ENCODE measurements at regions not wholly inside any gene's neighbourhood (a gene's known extent, or its start where the extent isn't known, plus 50 kb on each side); places are given as distances from the start of the nearest gene placed in this dataset.

- no peak overlapping the region for H3K9ac ChIP-seq (ENCODE audit: insufficient read depth in 1 of 2, low read depth in 2 of 2, low read length in 2 of 2)
- no peaks in the 10 kb centered on the region for H3K4me1 ChIP-seq (replicated peaks in 1 of 2; ENCODE audit: control insufficient read depth in 2 of 2, insufficient read depth in 2 of 2, low read length in 2 of 2)
- H3K79me2 ChIP-seq (ENCODE audit: control insufficient read depth, insufficient read depth, low read length), result no peaks in the 10 kb centered on the region
- no peaks in the 10 kb centered on the region for H3K9me1 ChIP-seq (ENCODE audit: control insufficient read depth, insufficient read depth, low read length)
- WGBS (ENCODE audit: insufficient coverage, low coverage, missing lambda C conversion rate), result 0% methylated on average over 2 of the region's 2 CpGs
- H4K20me1 ChIP-seq (replicated peaks; ENCODE audit: control insufficient read depth, insufficient read depth, low read length), result no peaks in the 10 kb centered on the region
- no TSS peak for BruUV-seq (replicated peaks)
- FAIRE-seq (no peak), ATAC-seq (no peak), DNase-seq (ENCODE audit: extremely low read depth in 1 of 4, low spot score in 3 of 4) (no peak)
- no peak overlapping the region for H3K4me3 ChIP-seq
- no peak overlapping the region for H3K4me2 ChIP-seq (ENCODE audit: insufficient read depth, low read length)
- in situ Hi-C loops (cut with MboI), result no loop called here
- no peaks in the 10 kb centered on the region for H3K9me3 ChIP-seq (replicated peaks; ENCODE audit: control insufficient read depth, insufficient read depth, low read depth, low read length)
- intact Hi-C loops (cut with micrococcal nuclease), result no loop called here
- TF ChIP-seq PHF20 (IDR thresholded peaks at IDR 0.05; ENCODE audit: partially characterized antibody) (no peak), DIDO1 (tag; IDR thresholded peaks at IDR 0.05; ENCODE audit: low read depth) (no peak)
- no peak overlapping the region for H3K27ac ChIP-seq (ENCODE audit: extremely low read depth, low read depth, low read length)
- H3K36me3 ChIP-seq (ENCODE audit: control insufficient read depth, insufficient read depth, low read length), result no peaks in the 10 kb centered on the region
- H3K27me3 ChIP-seq (ENCODE audit: control insufficient read depth in 2 of 2, insufficient read depth in 2 of 2, low read length in 2 of 2), result no peaks in the 10 kb centered on the region
- ChIA-PET POLR2A (no interaction called here), CTCF (ENCODE audit: low intra/inter-chr PET ratio) (no interaction called here)
- no peak overlapping the region for H2AFZ ChIP-seq (ENCODE audit: low read depth, low read length)
Observed at GRCh38 chrX:25596921-25597320, 541.2 kb upstream of the MAGEB18 start.

GRCh38 chrX:25597551-25597950, 540.6 kb upstream of the MAGEB18 start:
- H3K9me3 ChIP-seq (replicated peaks; ENCODE audit: control insufficient read depth, insufficient read depth, low read depth, low read length), result no peaks in the 10 kb centered on the region
- H3K27me3 ChIP-seq (ENCODE audit: control insufficient read depth in 2 of 2, insufficient read depth in 2 of 2, low read length in 2 of 2), result no peaks in the 10 kb centered on the region
- H3K4me1 ChIP-seq (replicated peaks in 1 of 2; ENCODE audit: control insufficient read depth in 2 of 2, insufficient read depth in 2 of 2, low read length in 2 of 2), result no peaks in the 10 kb centered on the region
- H3K9ac ChIP-seq (ENCODE audit: insufficient read depth in 1 of 2, low read depth in 2 of 2, low read length in 2 of 2), result no peak overlapping the region
- in situ Hi-C loops (cut with MboI) (no loop called here), intact Hi-C loops (cut with micrococcal nuclease) (no loop called here)
- H3K4me3 ChIP-seq, result no peak overlapping the region
- DNase-seq (ENCODE audit: extremely low read depth in 1 of 4, low spot score in 3 of 4) (no peak), ATAC-seq (no peak), FAIRE-seq (no peak)
- H3K36me3 ChIP-seq (ENCODE audit: control insufficient read depth, insufficient read depth, low read length), result no peaks in the 10 kb centered on the region
- ChIA-PET POLR2A (no interaction called here), CTCF (ENCODE audit: low intra/inter-chr PET ratio) (no interaction called here)
- 0% methylated on average over 2 of the region's 2 CpGs for WGBS (ENCODE audit: insufficient coverage, low coverage, missing lambda C conversion rate)
- H3K79me2 ChIP-seq (ENCODE audit: control insufficient read depth, insufficient read depth, low read length), result no peaks in the 10 kb centered on the region
- H3K27ac ChIP-seq (ENCODE audit: extremely low read depth, low read depth, low read length), result no peak overlapping the region
- BruUV-seq (replicated peaks), result no TSS peak
- H3K9me1 ChIP-seq (ENCODE audit: control insufficient read depth, insufficient read depth, low read length), result no peaks in the 10 kb centered on the region
- no peak overlapping the region for H3K4me2 ChIP-seq (ENCODE audit: insufficient read depth, low read length)
- no peak overlapping the region for H2AFZ ChIP-seq (ENCODE audit: low read depth, low read length)
- no peaks in the 10 kb centered on the region for H4K20me1 ChIP-seq (replicated peaks; ENCODE audit: control insufficient read depth, insufficient read depth, low read length)
- TF ChIP-seq AFF1 (IDR thresholded peaks at IDR 0.05; ENCODE audit: low read depth in 1 of 2, partially characterized antibody in 2 of 2), result no peak
- no peak for TF ChIP-seq ZBTB34 (CRISPR knock-in tag; IDR thresholded peaks at IDR 0.05)
- TF ChIP-seq GTF2A2 (tag; IDR thresholded peaks at IDR 0.05), result no peak
- no peak for TF ChIP-seq NFATC3 (IDR thresholded peaks at IDR 0.05)
- TF ChIP-seq THAP12 (CRISPR knock-in tag; IDR thresholded peaks at IDR 0.05), result no peak
- TF ChIP-seq ADNP (tag; IDR thresholded peaks at IDR 0.05), result no peak
- no peak for TF ChIP-seq HDAC2 (IDR thresholded peaks at IDR 0.05)
- TF ChIP-seq OTX1 (CRISPR knock-in tag; IDR thresholded peaks at IDR 0.05), result no peak

Data from K562 (cell line).